ENCODE measurements at regions not wholly inside any gene's neighbourhood (a gene's known extent, or its start where the extent isn't known, plus 50 kb on each side); places are given as distances from the start of the nearest gene placed in this dataset.

DNA sequence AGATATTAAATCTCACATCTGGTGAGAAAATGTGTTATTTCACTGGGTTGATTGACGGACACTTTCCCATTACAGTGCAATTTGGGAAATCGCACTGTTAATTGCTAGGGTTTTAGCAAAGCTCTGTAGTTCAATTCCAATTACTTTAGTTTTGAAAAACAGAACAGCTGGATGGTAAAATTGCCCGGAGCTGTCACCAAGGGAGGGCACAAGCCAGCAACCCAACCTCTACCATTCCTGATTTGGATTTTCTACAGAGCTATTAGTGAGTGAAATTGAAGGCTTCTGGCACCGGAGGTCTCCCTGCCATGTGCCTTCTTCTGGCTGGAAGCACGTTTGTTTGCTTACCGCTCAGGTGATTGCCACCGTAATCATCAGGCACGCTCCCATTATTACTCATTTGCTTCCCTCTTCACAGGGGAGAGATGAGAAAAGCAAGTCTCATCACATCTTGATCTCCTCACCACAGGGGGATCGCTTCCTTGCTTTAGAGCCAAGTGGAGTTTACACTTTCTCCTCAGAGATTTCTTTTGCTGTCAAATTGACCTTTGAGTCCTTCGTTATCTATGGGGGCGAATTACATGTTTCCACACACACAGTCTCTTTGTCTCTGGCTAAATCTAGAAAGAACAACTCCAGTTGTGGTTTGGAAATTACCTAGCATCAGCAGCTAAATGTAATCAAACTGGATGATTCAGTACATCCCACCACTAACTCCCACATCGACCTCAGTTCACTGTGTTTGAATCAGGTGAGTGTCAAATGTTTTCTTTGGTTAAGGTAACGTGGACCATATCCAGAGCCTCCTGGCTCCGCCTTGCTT is 421.7 kb upstream of the GOLIM4 start:
- POLR2A ChIA-PET (ENCODE audit: unreplicated experiment) = no interaction called here
- ATAC-seq (ENCODE audit: low read depth) = no peak

More for the DNA sequence above, 421.7 kb upstream of the GOLIM4 start:
- no peaks in the 10 kb centered on the region for H3K36me3 ChIP-seq (ENCODE audit: control insufficient read depth, insufficient read depth, low read length)
- H3K56ac ChIP-seq (ENCODE audit: extremely low read depth, insufficient read depth, low read length) = no peak overlapping the region
- intact Hi-C loops (cut with micrococcal nuclease) = no loop called here
- dilution Hi-C loops (cut with HindIII; ENCODE audit: low sequenced_read_pairs, unreplicated experiment) = no loop called here
- H3K14ac ChIP-seq (replicated peaks; ENCODE audit: low read depth, low read length) = no peak overlapping the region
- CTCF ChIA-PET = interaction anchor here (1.8 kb wide), 1 partner anchor 330 kb away, joined by 9 read pairs; no protein-coding TSS in a partner anchor
- H3K4me2 ChIP-seq (ENCODE audit: low read depth, low read length) = no peak overlapping the region
- no peaks in the 10 kb centered on the region for H3K9me3 ChIP-seq (ENCODE audit: control insufficient read depth, insufficient read depth, low read length)
- H2AK5ac ChIP-seq (ENCODE audit: low read depth, low read length) = no peak overlapping the region
- no CpG with 5 or more reads among the region's 14 CpGs for WGBS, 2 experiments (ENCODE audit: extremely low coverage in 2 of 2, insufficient read length in 1 of 2)
- H3K27me3 ChIP-seq (ENCODE audit: control insufficient read depth, insufficient read depth, low read length) = no peaks in the 10 kb centered on the region
- no peaks in the 10 kb centered on the region for H3K4me1 ChIP-seq (ENCODE audit: control insufficient read depth, insufficient read depth, low read length)
- DNase-seq = peak; percentile 10
- no peak overlapping the region for H3K23ac ChIP-seq (ENCODE audit: low read depth, low read length)
- TF ChIP-seq, protein P1, sequence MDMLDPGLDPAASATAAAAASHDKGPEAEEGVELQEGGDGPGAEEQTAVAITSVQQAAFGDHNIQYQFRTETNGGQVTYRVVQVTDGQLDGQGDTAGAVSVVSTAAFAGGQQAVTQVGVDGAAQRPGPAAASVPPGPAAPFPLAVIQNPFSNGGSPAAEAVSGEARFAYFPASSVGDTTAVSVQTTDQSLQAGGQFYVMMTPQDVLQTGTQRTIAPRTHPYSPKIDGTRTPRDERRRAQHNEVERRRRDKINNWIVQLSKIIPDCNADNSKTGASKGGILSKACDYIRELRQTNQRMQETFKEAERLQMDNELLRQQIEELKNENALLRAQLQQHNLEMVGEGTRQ (IDR thresholded peaks at IDR 0.05; ENCODE audit: low read depth, low read length) = no peak
- TF ChIP-seq RCOR1 (IDR thresholded peaks at IDR 0.05; ENCODE audit: insufficient replicate concordance, low read length) (no peak), BHLHE40 (IDR thresholded peaks at IDR 0.05; ENCODE audit: low read depth, low read length) (no peak), MXI1 (IDR thresholded peaks at IDR 0.05; ENCODE audit: borderline replicate concordance, low read depth, low read length) (no peak), RFX5 (IDR thresholded peaks at IDR 0.05; ENCODE audit: low read depth, low read length) (no peak), RAD21 (IDR thresholded peaks at IDR 0.05; ENCODE audit: low read length) (no peak), NFE2L2 (IDR thresholded peaks at IDR 0.05; ENCODE audit: low read depth, low read length) (no peak)
- TF ChIP-seq, protein P2, sequence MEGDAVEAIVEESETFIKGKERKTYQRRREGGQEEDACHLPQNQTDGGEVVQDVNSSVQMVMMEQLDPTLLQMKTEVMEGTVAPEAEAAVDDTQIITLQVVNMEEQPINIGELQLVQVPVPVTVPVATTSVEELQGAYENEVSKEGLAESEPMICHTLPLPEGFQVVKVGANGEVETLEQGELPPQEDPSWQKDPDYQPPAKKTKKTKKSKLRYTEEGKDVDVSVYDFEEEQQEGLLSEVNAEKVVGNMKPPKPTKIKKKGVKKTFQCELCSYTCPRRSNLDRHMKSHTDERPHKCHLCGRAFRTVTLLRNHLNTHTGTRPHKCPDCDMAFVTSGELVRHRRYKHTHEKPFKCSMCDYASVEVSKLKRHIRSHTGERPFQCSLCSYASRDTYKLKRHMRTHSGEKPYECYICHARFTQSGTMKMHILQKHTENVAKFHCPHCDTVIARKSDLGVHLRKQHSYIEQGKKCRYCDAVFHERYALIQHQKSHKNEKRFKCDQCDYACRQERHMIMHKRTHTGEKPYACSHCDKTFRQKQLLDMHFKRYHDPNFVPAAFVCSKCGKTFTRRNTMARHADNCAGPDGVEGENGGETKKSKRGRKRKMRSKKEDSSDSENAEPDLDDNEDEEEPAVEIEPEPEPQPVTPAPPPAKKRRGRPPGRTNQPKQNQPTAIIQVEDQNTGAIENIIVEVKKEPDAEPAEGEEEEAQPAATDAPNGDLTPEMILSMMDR (conservative IDR thresholded peaks at IDR 0.05; ENCODE audit: low read depth, low read length) = no peak
- H2AK9ac ChIP-seq (replicated peaks; ENCODE audit: low read depth, low read length, poor library complexity) = no peak overlapping the region
- H2BK20ac ChIP-seq (ENCODE audit: low read depth, low read length) = no peak overlapping the region
- in situ Hi-C loops (cut with MboI; ENCODE audit: low sequenced_read_pairs) = no loop called here
- H2AFZ ChIP-seq (replicated peaks; ENCODE audit: low read length, poor library complexity) = no peak overlapping the region
- H2BK5ac ChIP-seq (ENCODE audit: low read depth, low read length, poor library complexity, severe bottlenecking) = no peak overlapping the region
- H4K8ac ChIP-seq (ENCODE audit: low read depth in 2 of 2, low read length in 2 of 2) = no peak overlapping the region
- no peak overlapping the region for H3K9ac ChIP-seq (ENCODE audit: low read depth, low read length)
- no peak overlapping the region for H3K4me3 ChIP-seq (ENCODE audit: insufficient read depth, low read depth, low read length)
- no TSS peak for BruUV-seq (replicated peaks)
- H4K20me1 ChIP-seq (ENCODE audit: insufficient read depth, low read length) = no peaks in the 10 kb centered on the region
- H3K18ac ChIP-seq (ENCODE audit: low read depth, low read length) = no peak overlapping the region
- no peak overlapping the region for H2BK120ac ChIP-seq (ENCODE audit: low read depth, low read length)
- H2BK15ac ChIP-seq (ENCODE audit: low read depth, low read length) = no peak overlapping the region
- H4K91ac ChIP-seq (ENCODE audit: insufficient read depth, low read depth, low read length) = no peak overlapping the region
- no peaks in the 10 kb centered on the region for H3K79me1 ChIP-seq (ENCODE audit: low read depth in 1 of 2, low read length in 2 of 2)
- H3K27ac ChIP-seq (ENCODE audit: insufficient read depth, low read length) = no peak overlapping the region
- H4K5ac ChIP-seq (ENCODE audit: low read depth, low read length) = no peak overlapping the region
- H3K9me1 ChIP-seq (ENCODE audit: insufficient read depth, low read length) = no peaks in the 10 kb centered on the region
- no peak overlapping the region for H3K4ac ChIP-seq (ENCODE audit: low read depth, low read length)
